SK-N-SH treated with all-trans-retinoic acid at 6 μM for 48 hours (cell line): ENCODE measurements at regions not wholly inside any gene's neighbourhood (a gene's known extent, or its start where the extent isn't known, plus 50 kb on each side); places are given as distances from the start of the nearest gene placed in this dataset.
A peak's percentile ranks its signal among the peaks of the same experiment; 100 is the strongest.

Source experiments
- ATAC-seq: fragments of 200-7000 bp; cut with Tn5 transposase; 3 replicates; pipeline ENCODE4 v1.9.1; 2020; ENCODE audit warnings: mild to moderate bottlenecking, moderate library complexity
- ARNTL ChIP-seq: fragments of 450-650 bp; formaldehyde crosslinking; IDR thresholded peaks from 2 replicates; pipeline ENCODE4 v1.5.0; 2020; ENCODE audit warnings: low read depth, mild to moderate bottlenecking, moderate library complexity, borderline replicate concordance
- BACH2 ChIP-seq: fragments of 250-450 bp; sonication (Bioruptor Pico); IDR thresholded peaks from 2 replicates; pipeline ENCODE4 v1.9.0; 2021; ENCODE audit warnings: mild to moderate bottlenecking, borderline replicate concordance
- CSDC2 ChIP-seq: fragments of 250-450 bp; sonication (Bioruptor Pico); IDR thresholded peaks from 2 replicates; pipeline ENCODE4 v1.5.0; 2020; ENCODE audit warnings: mild to moderate bottlenecking, moderate library complexity
- CSRNP3 ChIP-seq: fragments of 250-450 bp; sonication (Bioruptor Pico); IDR thresholded peaks from 2 replicates; pipeline ENCODE4 v1.5.1; 2021; ENCODE audit warnings: mild to moderate bottlenecking, moderate library complexity
- GLIS3 ChIP-seq: fragments of 250-450 bp; sonication (Bioruptor Pico); IDR thresholded peaks from 2 replicates; pipeline ENCODE4 v1.5.0; 2020; ENCODE audit warnings: mild to moderate bottlenecking, moderate library complexity
- ISL1 ChIP-seq: fragments of 250-450 bp; sonication (Bioruptor Pico); IDR thresholded peaks from 2 replicates; pipeline ENCODE4 v2.1.2; 2022; ENCODE audit warnings: mild to moderate bottlenecking, moderate library complexity
- OSR1 ChIP-seq: fragments of 250-450 bp; sonication (Bioruptor Pico); IDR thresholded peaks from 2 replicates; pipeline ENCODE4 v1.8.0; 2022; ENCODE audit warnings: moderate library complexity, mild to moderate bottlenecking, inconsistent platforms
- PATZ1 ChIP-seq: fragments of 250-450 bp; sonication (Bioruptor Pico); IDR thresholded peaks from 2 replicates; pipeline ENCODE4 v1.8.0; 2020; ENCODE audit warnings: mild to moderate bottlenecking, moderate library complexity, borderline replicate concordance
- PPARA ChIP-seq: fragments of 250-450 bp; sonication (Bioruptor Pico); IDR thresholded peaks from 2 replicates; pipeline ENCODE4 v1.5.0; 2020; ENCODE audit warnings: mild to moderate bottlenecking, borderline replicate concordance
- RARB ChIP-seq: fragments of 250-450 bp; sonication (Bioruptor Pico); IDR thresholded peaks from 2 replicates; pipeline ENCODE4 v1.8.0; 2021; ENCODE audit warnings: mild to moderate bottlenecking, moderate library complexity
- SNAI2 ChIP-seq: fragments of 250-450 bp; sonication (Bioruptor Pico); IDR thresholded peaks from 2 replicates; pipeline ENCODE4 v1.5.0; 2020; ENCODE audit warnings: mild to moderate bottlenecking, moderate library complexity
- TCF4 ChIP-seq: fragments of 250-450 bp; sonication (Bioruptor Pico); IDR thresholded peaks from 2 replicates; pipeline ENCODE4 v1.8.0; 2021; ENCODE audit warnings: mild to moderate bottlenecking, moderate library complexity, borderline replicate concordance
- TOX ChIP-seq: fragments of 250-450 bp; sonication (Bioruptor Pico); IDR thresholded peaks from 2 replicates; pipeline ENCODE4 v1.8.0; 2021; ENCODE audit warnings: mild to moderate bottlenecking, moderate library complexity, borderline replicate concordance
- TSHZ2 ChIP-seq: fragments of 250-450 bp; sonication (Bioruptor Pico); IDR thresholded peaks from 2 replicates; pipeline ENCODE4 v1.5.0; 2020; ENCODE audit warnings: mild to moderate bottlenecking, moderate library complexity
- ZC3H10 ChIP-seq: fragments of 250-450 bp; sonication (Bioruptor Pico); IDR thresholded peaks from 2 replicates; pipeline ENCODE4 v1.5.1; 2021; ENCODE audit warnings: mild to moderate bottlenecking, moderate library complexity
- ZFP3 ChIP-seq: fragments of 250-450 bp; sonication (Bioruptor Pico); IDR thresholded peaks from 2 replicates; pipeline ENCODE4 v1.5.0; 2020; ENCODE audit warnings: mild to moderate bottlenecking, moderate library complexity
- ZFP30 ChIP-seq: fragments of 450-650 bp; formaldehyde crosslinking; IDR thresholded peaks from 2 replicates; pipeline ENCODE4 v1.5.0; 2022; ENCODE audit warnings: mild to moderate bottlenecking, moderate library complexity
- ZNF565 ChIP-seq: fragments of 450-650 bp; formaldehyde crosslinking; conservative IDR thresholded peaks from 2 replicates; pipeline ENCODE4 v1.5.0; 2020; ENCODE audit warnings: low read depth, mild to moderate bottlenecking, moderate library complexity
- ZNF70 ChIP-seq: fragments of 450-650 bp; formaldehyde crosslinking; IDR thresholded peaks from 2 replicates; pipeline ENCODE4 v1.5.0; 2020; ENCODE audit warnings: mild to moderate bottlenecking, moderate library complexity
- ZNF8 ChIP-seq: fragments of 450-650 bp; formaldehyde crosslinking; IDR thresholded peaks from 2 replicates; pipeline ENCODE4 v1.5.0; 2020; ENCODE audit warnings: mild to moderate bottlenecking, moderate library complexity

GRCh38 chr4:120491481-120491880, 424.8 kb upstream of the MAD2L1 start:
- TF ChIP-seq OSR1 (CRISPR knock-in tag): no peak
- no peak for TF ChIP-seq ISL1 (CRISPR knock-in tag)
- no peak for TF ChIP-seq CSRNP3
- TF ChIP-seq ZFP30 (CRISPR knock-in tag): no peak
- no peak for TF ChIP-seq TOX
- no peak for TF ChIP-seq ZFP3
- TF ChIP-seq TCF4 (CRISPR knock-in tag): no peak
- no peak for TF ChIP-seq SNAI2
- no peak for TF ChIP-seq BACH2 (CRISPR knock-in tag)
- no peak for ATAC-seq

- no peak for TF ChIP-seq ZNF70 (CRISPR knock-in tag)
- TF ChIP-seq ISL1 (CRISPR knock-in tag): peak; percentile 58
- 0 out of 2 replicates have a peak, but pooled peaks have one; percentile 24 for TF ChIP-seq SNAI2
- no peak for ATAC-seq
These were observed 415.1 kb upstream of the MAD2L1 start for GRCh38 chr4:120481756-120482155.

GRCh38 chr4:120472447-120473131, 405.9 kb upstream of the MAD2L1 start:
- no peak for ATAC-seq
- TF ChIP-seq CSRNP3 (no peak), TCF4 (CRISPR knock-in tag) (no peak), PATZ1 (CRISPR knock-in tag) (no peak), TOX (no peak), PPARA (CRISPR knock-in tag) (no peak), ZNF8 (CRISPR knock-in tag) (no peak), ISL1 (CRISPR knock-in tag) (no peak), ZNF565 (no peak), TSHZ2 (CRISPR knock-in tag) (no peak), ZFP3 (no peak)

- ATAC-seq: no peak
- TF ChIP-seq RARB: no peak
- no peak for TF ChIP-seq TOX
- no peak for TF ChIP-seq ZFP30 (CRISPR knock-in tag)
- no peak for TF ChIP-seq PATZ1 (CRISPR knock-in tag)
- no peak for TF ChIP-seq TSHZ2 (CRISPR knock-in tag)
- no peak for TF ChIP-seq CSDC2 (CRISPR knock-in tag)
- no peak for TF ChIP-seq ARNTL (CRISPR knock-in tag)
- no peak for TF ChIP-seq ISL1 (CRISPR knock-in tag)
- no peak for TF ChIP-seq OSR1 (CRISPR knock-in tag)
- no peak for TF ChIP-seq GLIS3 (CRISPR knock-in tag)
- TF ChIP-seq SNAI2: no peak
- TF ChIP-seq CSRNP3: no peak
- no peak for TF ChIP-seq ZC3H10 (CRISPR knock-in tag)
- no peak for TF ChIP-seq ZNF8 (CRISPR knock-in tag)
These were observed 399.8 kb upstream of the MAD2L1 start for GRCh38 chr4:120466429-120466828.
